GM12878 (cell line): ENCODE measurements at regions not wholly inside any gene's neighbourhood (a gene's known extent, or its start where the extent isn't known, plus 50 kb on each side); places are given as distances from the start of the nearest gene placed in this dataset.

Source experiments
- ATAC-seq: fragments of 200-7000 bp; cut with Tn5 transposase; 3 replicates; pipeline ENCODE4 v1.9.1; 2020; ENCODE audit warnings: mild to moderate bottlenecking, moderate library complexity
- BruUV-seq: library from RNA; stranded (reverse); fragments of 400-500 nt; replicated peaks from 2 replicates; lab custom pipeline; 2021; lab: Mats Ljungman, UMichigan
- CTCF ChIA-PET: fragments of 300-600 bp; sonication (Branson Sonifier 250); formaldehyde crosslinking; extraction: SDS; loops from one replicate; lab custom pipeline; 2021; ENCODE audit warnings: inconsistent platforms; lab: Yijun Ruan, JAX
- POLR2A ChIA-PET: fragments of 350-600 bp; formaldehyde crosslinking; extraction: SDS; loops from one replicate; lab custom pipeline; 2021; ENCODE audit warnings: inconsistent platforms; lab: Charles Lee
- RAD21 ChIA-PET: fragments of 300-600 bp; sonication (Branson Sonifier 250); formaldehyde crosslinking; loops from one replicate; lab custom pipeline; 2023; ENCODE audit warnings: antibody characterized with exemption; ENCODE audit not compliant: unreplicated experiment; lab: Charles Lee
- SMC1A ChIA-PET: fragments of 300-600 bp; sonication (Branson Sonifier 250); formaldehyde crosslinking; loops from one replicate; lab custom pipeline; 2023; ENCODE audit not compliant: unreplicated experiment, uncharacterized antibody; lab: Charles Lee
- DNase-seq: peaks from one replicate; pipeline ENCODE4 v3.0.0-alpha.2; 2011; ENCODE audit warnings: low read depth, low spot score
- FAIRE-seq: peaks from 3 replicates; lab custom pipeline; 2011; peaks lifted over from hg19 to GRCh38; lab: Jason Lieb, UNC
- H2AFZ ChIP-seq: 2 replicates; pipeline ENCODE4 v1.6.0; 2011; ENCODE audit warnings: low read depth, low read length, control low read depth; ENCODE audit not compliant: control insufficient read depth
- H3K27ac ChIP-seq: 2 replicates; pipeline ENCODE4 v1.5.1; 2011; ENCODE audit warnings: control low read depth; ENCODE audit not compliant: control insufficient read depth, insufficient read depth
- H3K27me3 ChIP-seq, 2 experiments: replicated peaks in 1 of 2; 2 replicates each; pipeline versions ENCODE4 v1.6.0 to v1.6.1; 2011; ENCODE audit warnings: low read length in 1 of 2; ENCODE audit not compliant: control insufficient read depth in 2 of 2, insufficient read depth in 2 of 2
- H3K36me3 ChIP-seq, 2 experiments: 2 replicates each; pipeline ENCODE4 v1.5.1; 2011; ENCODE audit warnings: low read length in 1 of 2; ENCODE audit not compliant: control insufficient read depth in 2 of 2, insufficient read depth in 2 of 2
- H3K4me1 ChIP-seq: 2 replicates; pipeline ENCODE4 v1.6.1; 2011; ENCODE audit warnings: mild to moderate bottlenecking, low read length, moderate library complexity, mixed read lengths; ENCODE audit not compliant: control insufficient read depth, insufficient read depth
- H3K4me2 ChIP-seq: 2 replicates; pipeline ENCODE4 v1.6.0; 2011; ENCODE audit warnings: control low read depth; ENCODE audit not compliant: control insufficient read depth, insufficient read depth
- H3K4me3 ChIP-seq: fragments of 200-600 bp; sonication (generic); 2 replicates; pipeline ENCODE4 v1.5.1; 2016
- H3K79me2 ChIP-seq: 2 replicates; pipeline ENCODE4 v1.6.0; 2011; ENCODE audit warnings: low read length; ENCODE audit not compliant: control insufficient read depth, insufficient read depth
- H3K9ac ChIP-seq: 2 replicates; pipeline ENCODE4 v1.8.0; 2011; ENCODE audit warnings: low read length, control low read depth, mixed read lengths; ENCODE audit not compliant: control insufficient read depth, insufficient read depth
- H3K9me3 ChIP-seq: replicated peaks from 3 replicates; pipeline ENCODE4 v1.5.1; 2011; ENCODE audit warnings: mild to moderate bottlenecking, low read length; ENCODE audit not compliant: control insufficient read depth, insufficient read depth
- H4K20me1 ChIP-seq: 2 replicates; pipeline ENCODE4 v1.6.0; 2011; ENCODE audit not compliant: control insufficient read depth, insufficient read depth
- BHLHE40 ChIP-seq, 2 experiments: fragments of 450-650 bp in 1 of 2; IDR thresholded peaks; 2 replicates each; pipeline ENCODE4 v1.6.1; 2011 to 2017; ENCODE audit warnings: low read depth in 2 of 2, borderline replicate concordance in 1 of 2, improper control_type of control experiment in 1 of 2, low read length in 1 of 2, mild to moderate bottlenecking in 1 of 2
- CHD2 ChIP-seq: IDR thresholded peaks from 2 replicates; pipeline ENCODE4 v1.6.1; 2011; ENCODE audit warnings: low read depth, low read length, improper control_type of control experiment, borderline replicate concordance
- CHD4 ChIP-seq: fragments of 200-600 bp; sonication (generic); IDR thresholded peaks from 2 replicates; pipeline ENCODE4 v1.6.1; 2016; ENCODE audit warnings: mild to moderate bottlenecking
- EGR1 ChIP-seq, 2 experiments: IDR thresholded peaks; 1 replicate in 1 of 2; 2 replicates in 1 of 2; pipeline ENCODE4 v1.6.1; 2011 to 2012; ENCODE audit warnings: low read depth in 2 of 2, low read length in 2 of 2, borderline replicate concordance in 1 of 2, mild to moderate bottlenecking in 1 of 2, moderate library complexity in 1 of 2
- HCFC1 ChIP-seq: fragments of 150-350 bp; IDR thresholded peaks from 2 replicates; pipeline ENCODE4 v1.6.1; 2014; ENCODE audit warnings: low read length
- HDAC2 ChIP-seq: fragments of 200-600 bp; sonication (generic); IDR thresholded peaks from 2 replicates; pipeline ENCODE4 v1.6.1; 2017
- KAT2A ChIP-seq: conservative IDR thresholded peaks from 2 replicates; pipeline ENCODE4 v1.6.1; 2011; ENCODE audit warnings: low read depth, low read length; ENCODE audit not compliant: control insufficient read depth
- MYC ChIP-seq: IDR thresholded peaks from 2 replicates; pipeline ENCODE4 v1.6.1; 2011; ENCODE audit warnings: mild to moderate bottlenecking, low read length, moderate library complexity, inconsistent platforms; ENCODE audit not compliant: insufficient read depth, insufficient replicate concordance, insufficient read length, severe bottlenecking
- NFIC ChIP-seq: IDR thresholded peaks from 2 replicates; pipeline ENCODE4 v1.6.1; 2012; ENCODE audit warnings: low read depth, mild to moderate bottlenecking, inconsistent platforms, low read length, moderate library complexity
- PAX5 ChIP-seq: IDR thresholded peaks from 2 replicates; pipeline ENCODE4 v1.6.1; 2011; ENCODE audit warnings: low read depth, low read length, borderline replicate concordance
- RCOR1 ChIP-seq: conservative IDR thresholded peaks from 2 replicates; pipeline ENCODE4 v1.6.1; 2012; ENCODE audit warnings: low read depth, low read length, improper control_type of control experiment
- SREBF1 ChIP-seq: IDR thresholded peaks from 2 replicates; pipeline ENCODE4 v1.6.1; 2012; ENCODE audit warnings: mild to moderate bottlenecking, low read length
- TARDBP ChIP-seq: IDR thresholded peaks from 2 replicates; pipeline ENCODE4 v1.6.1; 2016; ENCODE audit warnings: borderline replicate concordance
- TCF3 ChIP-seq: IDR thresholded peaks from 2 replicates; pipeline ENCODE4 v1.6.1; 2012; ENCODE audit warnings: low read depth, mild to moderate bottlenecking, low read length, borderline replicate concordance; ENCODE audit not compliant: insufficient read depth
- WRNIP1 ChIP-seq: IDR thresholded peaks from 2 replicates; pipeline ENCODE4 v1.6.1; 2011; ENCODE audit warnings: low read depth, low read length, improper control_type of control experiment, borderline replicate concordance
- YBX1 ChIP-seq: fragments of 450-650 bp; IDR thresholded peaks from 2 replicates; pipeline ENCODE4 v1.6.1; 2016; ENCODE audit warnings: antibody characterized with exemption
- WGBS: methylation state at CpG from one replicate; pipeline ENCODE4 v1.1.6; 2016; ENCODE audit warnings: low lambda C conversion rate; ENCODE audit not compliant: insufficient replicate concordance, insufficient coverage; ENCODE audit errors: missing lambda C conversion rate; 5-methylcytosine and 5-hydroxymethylcytosine counted together
- in situ Hi-C: fragments of 300-500 bp; cut with MboI; formaldehyde crosslinking; loops from 9 replicates; pipeline ENCODE4 v1.14.3; 2018; ENCODE audit warnings: mixed read lengths
- intact Hi-C: fragments of 100-400 bp; cut with micrococcal nuclease; formaldehyde crosslinking; loops from one replicate; pipeline ENCODE4 v1.14.2; 2022; ENCODE audit not compliant: unreplicated experiment
- TF ChIP-seq, protein P1 (sequence below): IDR thresholded peaks from 2 replicates; pipeline ENCODE4 v1.6.1; 2011; ENCODE audit warnings: mild to moderate bottlenecking, low read depth, low read length, moderate library complexity; ENCODE audit not compliant: insufficient replicate concordance

DNA sequence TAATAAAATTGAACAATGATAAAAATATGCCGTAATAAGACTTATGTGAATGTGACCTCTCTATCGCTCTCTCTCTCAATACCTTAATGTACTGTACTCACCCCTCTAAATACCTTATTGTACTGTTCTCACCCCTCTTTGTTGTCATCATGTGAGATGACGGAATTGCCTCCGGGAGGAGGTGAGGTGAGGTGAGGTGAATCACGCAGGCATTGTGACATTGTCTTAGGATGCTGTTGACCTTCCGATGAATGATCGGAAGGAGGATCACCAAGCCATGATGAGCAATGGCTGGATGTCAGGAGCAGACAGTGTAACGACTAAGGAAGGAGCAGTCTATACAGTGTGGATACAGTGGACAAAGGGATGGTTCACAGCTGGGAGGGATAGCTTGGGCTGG is 87.4 kb upstream of the FAM20C start:
- Histone ChIP-seq H3K27ac (no peak overlapping the region), H3K9me3 (no peaks in the 10 kb centered on the region), H3K4me3 (no peak overlapping the region), H3K4me2 (no peak overlapping the region), H2AFZ (no peak overlapping the region), H3K79me2 (no peaks in the 10 kb centered on the region), H3K36me3 (no peaks in the 10 kb centered on the region), H4K20me1 (no peaks in the 10 kb centered on the region), H3K27me3 (no peaks in the 10 kb centered on the region), H3K9ac (no peak overlapping the region), H3K4me1 (no peaks in the 10 kb centered on the region)
- no peak for DNase-seq
- POLR2A ChIA-PET, result no interaction called here
- intact Hi-C loops (no loop called here), in situ Hi-C loops (no loop called here)
- FAIRE-seq, result no peak
- no peak for ATAC-seq
- CTCF ChIA-PET, result no interaction called here
- SMC1A ChIA-PET, result no interaction called here
- 74% methylated on average over 8 of the region's 8 CpGs for WGBS
- RAD21 ChIA-PET, result no interaction called here
- BruUV-seq, result no TSS peak
- no peak for TF ChIP-seq BHLHE40 (IDR thresholded peaks at IDR 0.05; ENCODE audit: borderline replicate concordance in 1 of 2, low read depth in 2 of 2, low read length in 1 of 2)
- TF ChIP-seq YBX1, result no peak
- TF ChIP-seq, protein P1, sequence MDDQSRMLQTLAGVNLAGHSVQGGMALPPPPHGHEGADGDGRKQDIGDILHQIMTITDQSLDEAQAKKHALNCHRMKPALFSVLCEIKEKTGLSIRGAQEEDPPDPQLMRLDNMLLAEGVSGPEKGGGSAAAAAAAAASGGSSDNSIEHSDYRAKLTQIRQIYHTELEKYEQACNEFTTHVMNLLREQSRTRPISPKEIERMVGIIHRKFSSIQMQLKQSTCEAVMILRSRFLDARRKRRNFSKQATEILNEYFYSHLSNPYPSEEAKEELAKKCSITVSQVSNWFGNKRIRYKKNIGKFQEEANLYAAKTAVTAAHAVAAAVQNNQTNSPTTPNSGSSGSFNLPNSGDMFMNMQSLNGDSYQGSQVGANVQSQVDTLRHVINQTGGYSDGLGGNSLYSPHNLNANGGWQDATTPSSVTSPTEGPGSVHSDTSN, result no peak
- no peak for TF ChIP-seq TCF3
- no peak for TF ChIP-seq HDAC2
- TF ChIP-seq MYC, result no peak
- no peak for TF ChIP-seq RCOR1

DNA sequence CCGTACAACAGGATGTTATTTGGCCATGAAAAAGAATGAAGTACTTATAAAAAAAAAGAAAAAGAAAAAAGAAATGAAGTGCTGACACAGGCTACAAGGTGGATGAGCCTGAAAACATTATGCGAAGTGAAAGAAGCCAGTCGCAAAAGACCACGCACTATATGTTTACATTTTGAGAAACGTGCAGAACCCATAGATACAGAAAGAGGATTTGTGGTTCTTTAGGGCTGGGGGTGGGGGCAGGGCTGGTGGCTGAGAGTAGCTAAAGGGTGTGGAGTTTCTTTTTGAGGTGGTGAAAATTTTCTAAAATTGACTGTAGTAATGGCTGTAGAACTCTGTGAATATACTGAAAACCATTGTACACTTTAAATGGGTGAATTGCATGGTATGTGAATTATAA is 86.0 kb upstream of the FAM20C start:
- no TSS peak for BruUV-seq
- Histone ChIP-seq H3K27me3 (no peaks in the 10 kb centered on the region), H3K27ac (no peak overlapping the region), H2AFZ (no peak overlapping the region), H3K4me2 (no peak overlapping the region), H3K9me3 (no peaks in the 10 kb centered on the region), H3K4me1 (no peaks in the 10 kb centered on the region), H4K20me1 (no peaks in the 10 kb centered on the region), H3K36me3 (no peaks in the 10 kb centered on the region), H3K79me2 (no peaks in the 10 kb centered on the region), H3K4me3 (no peak overlapping the region), H3K9ac (no peak overlapping the region)
- FAIRE-seq (no peak), ATAC-seq (no peak), DNase-seq (no peak)
- in situ Hi-C loops, result no loop called here
- intact Hi-C loops, result no loop called here
- ChIA-PET POLR2A (no interaction called here), SMC1A (no interaction called here), RAD21 (no interaction called here), CTCF (no interaction called here)
- WGBS, result 31% methylated on average over 5 of the region's 5 CpGs
- TF ChIP-seq EGR1 (IDR thresholded peaks at IDR 0.05; ENCODE audit: borderline replicate concordance in 1 of 2, low read depth in 2 of 2, low read length in 2 of 2), result no peak
- TF ChIP-seq PAX5, result no peak
- no peak for TF ChIP-seq SREBF1
- TF ChIP-seq KAT2A, result no peak
- no peak for TF ChIP-seq CHD4
- TF ChIP-seq HCFC1, result no peak
- TF ChIP-seq WRNIP1, result no peak
- no peak for TF ChIP-seq TARDBP
- TF ChIP-seq CHD2, result no peak
- no peak for TF ChIP-seq BHLHE40 (IDR thresholded peaks at IDR 0.05; ENCODE audit: borderline replicate concordance in 1 of 2, low read depth in 2 of 2, low read length in 1 of 2)
- TF ChIP-seq NFIC, result no peak
